Activated T-helper 17 cell treated with anti-CD3 and anti-CD28 coated beads, Interleukin-2, amount 50 U/mL, for 72 hours (primary cell): ENCODE measurements at regions not wholly inside any gene's neighbourhood (a gene's known extent, or its start where the extent isn't known, plus 50 kb on each side); places are given as distances from the start of the nearest gene placed in this dataset.
A peak's percentile ranks its signal among the peaks of the same experiment; 100 is the strongest.

Experiments used
- ATAC-seq: fragments of 150-1000 bp; cut with Tn5 transposase; replicated peaks from 2 replicates; pipeline ENCODE4 v1.10.0; 2021; ENCODE audit warnings: mild to moderate bottlenecking, moderate library complexity
- H3K27ac Mint-ChIP-seq: one replicate; pipeline ENCODE4 v1.8.0; 2022; ENCODE audit warnings: mixed read lengths
- H3K27me3 Mint-ChIP-seq: one replicate; pipeline ENCODE4 v1.8.0; 2022; ENCODE audit warnings: mixed read lengths
- H3K36me3 Mint-ChIP-seq: one replicate; pipeline ENCODE4 v1.8.0; 2022; ENCODE audit warnings: low read depth, mild to moderate bottlenecking, mixed read lengths
- H3K4me1 Mint-ChIP-seq: one replicate; pipeline ENCODE4 v1.8.0; 2022; ENCODE audit warnings: mixed read lengths
- H3K4me3 Mint-ChIP-seq: one replicate; pipeline ENCODE4 v1.8.0; 2022; ENCODE audit warnings: mild to moderate bottlenecking, mixed read lengths
- H3K9me3 Mint-ChIP-seq: one replicate; pipeline ENCODE4 v1.8.0; 2022; ENCODE audit warnings: mixed read lengths

DNA sequence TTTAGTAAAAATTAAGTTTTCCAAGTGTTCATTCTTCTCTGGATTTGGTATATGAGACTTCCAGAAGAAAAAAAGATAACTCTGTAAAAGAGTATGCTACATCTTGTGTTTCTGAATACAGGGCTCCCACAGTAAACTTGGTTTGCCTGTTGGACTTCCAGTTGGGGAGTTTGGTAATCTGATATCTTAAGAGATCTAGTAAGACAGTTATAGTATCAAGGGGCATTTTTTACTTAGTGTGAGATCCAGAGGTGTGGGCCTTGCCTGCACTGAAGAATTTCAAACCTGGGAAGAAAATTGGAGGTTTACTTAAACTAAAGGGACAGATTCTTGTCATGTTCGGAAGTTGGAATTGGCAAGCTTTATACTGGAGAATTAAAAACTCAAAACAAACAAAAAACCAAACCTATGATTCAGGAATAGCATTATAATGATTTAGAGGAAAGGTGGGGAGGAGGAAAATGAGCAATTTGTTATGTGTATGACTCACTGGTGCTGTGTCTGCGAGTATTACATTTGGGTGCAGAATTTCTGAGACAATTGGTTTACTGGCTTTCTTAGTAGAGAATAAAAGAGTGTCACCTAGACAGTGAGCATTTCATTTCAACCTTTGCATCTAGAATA, 58.9 kb upstream of the ULK4 start:
- no peaks in the 10 kb centered on the region for H3K36me3 Mint-ChIP-seq
- peaks cover 34% of the 10 kb centered on the region for H3K4me1 Mint-ChIP-seq
- no peaks in the 10 kb centered on the region for H3K9me3 Mint-ChIP-seq
- no peaks in the 10 kb centered on the region for H3K27me3 Mint-ChIP-seq
- peak overlapping the region; percentile 11 for H3K4me3 Mint-ChIP-seq
- peak; percentile 77 for ATAC-seq
- peak overlapping the region; percentile 60 for H3K27ac Mint-ChIP-seq

DNA sequence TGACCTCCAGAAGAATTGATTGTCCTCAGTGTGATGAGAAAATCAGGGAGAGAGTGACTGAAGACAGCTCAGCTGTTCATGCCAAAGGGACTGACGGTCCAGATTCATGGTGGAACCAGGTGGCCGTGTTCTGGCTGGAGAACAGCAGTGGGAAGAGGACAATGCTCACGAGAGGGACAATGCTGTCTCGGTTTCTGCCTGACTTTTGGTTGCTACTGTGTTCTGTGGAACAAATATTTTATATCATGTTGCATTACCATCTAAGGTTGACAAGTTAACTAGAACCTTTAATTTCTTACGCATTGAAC, 58.0 kb upstream of the ULK4 start:
- Mint-ChIP-seq H3K27me3 (no peaks in the 10 kb centered on the region), H3K4me1 (peaks cover 34% of the 10 kb centered on the region), H3K9me3 (no peaks in the 10 kb centered on the region), H3K36me3 (peaks cover 5% of the 10 kb centered on the region), H3K4me3 (no peak overlapping the region), H3K27ac (no peak overlapping the region)
- no peak for ATAC-seq

DNA sequence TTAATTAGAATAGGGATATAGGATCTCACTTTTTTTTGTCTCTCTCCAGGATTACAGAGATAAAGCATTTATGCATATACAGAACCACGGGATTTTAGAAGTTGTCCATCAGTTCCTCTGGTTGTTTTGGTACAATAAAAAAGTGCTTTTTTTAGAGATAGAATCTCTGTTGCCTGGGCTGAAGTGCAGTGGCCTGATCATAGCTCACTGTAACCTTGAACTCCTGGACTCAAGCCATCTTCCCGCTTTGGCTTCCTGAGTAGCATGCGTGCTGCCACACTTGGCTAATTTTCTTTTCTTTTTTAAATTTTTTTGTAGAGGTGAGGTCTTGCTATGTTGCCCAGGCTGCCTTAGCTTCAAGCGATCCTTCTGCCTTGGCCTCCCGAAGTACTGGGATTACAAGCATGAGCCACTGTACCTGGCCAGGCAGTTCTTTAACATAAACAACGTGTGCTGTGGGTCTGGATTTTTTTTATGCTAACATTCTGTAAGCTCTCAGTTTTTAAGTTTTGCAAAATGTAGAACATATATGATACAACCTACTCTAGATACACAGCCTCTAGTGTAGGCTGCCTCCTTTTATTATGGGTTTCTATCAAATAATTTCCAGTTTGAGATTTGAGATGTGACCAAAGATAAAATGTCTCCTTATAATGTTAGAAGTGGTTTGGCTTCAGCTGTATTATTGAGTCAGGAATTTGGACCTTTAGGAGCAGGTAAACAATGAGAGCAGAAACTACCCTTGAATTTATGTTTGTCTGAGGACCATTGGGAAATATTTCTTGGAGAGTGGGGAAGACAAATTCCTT, 57.4 kb upstream of the ULK4 start:
- no peaks in the 10 kb centered on the region for H3K9me3 Mint-ChIP-seq
- H3K4me3 Mint-ChIP-seq, result no peak overlapping the region
- peaks cover 37% of the 10 kb centered on the region for H3K4me1 Mint-ChIP-seq
- H3K36me3 Mint-ChIP-seq, result peaks cover 10% of the 10 kb centered on the region
- no peaks in the 10 kb centered on the region for H3K27me3 Mint-ChIP-seq
- ATAC-seq, result no peak
- H3K27ac Mint-ChIP-seq, result no peak overlapping the region

DNA sequence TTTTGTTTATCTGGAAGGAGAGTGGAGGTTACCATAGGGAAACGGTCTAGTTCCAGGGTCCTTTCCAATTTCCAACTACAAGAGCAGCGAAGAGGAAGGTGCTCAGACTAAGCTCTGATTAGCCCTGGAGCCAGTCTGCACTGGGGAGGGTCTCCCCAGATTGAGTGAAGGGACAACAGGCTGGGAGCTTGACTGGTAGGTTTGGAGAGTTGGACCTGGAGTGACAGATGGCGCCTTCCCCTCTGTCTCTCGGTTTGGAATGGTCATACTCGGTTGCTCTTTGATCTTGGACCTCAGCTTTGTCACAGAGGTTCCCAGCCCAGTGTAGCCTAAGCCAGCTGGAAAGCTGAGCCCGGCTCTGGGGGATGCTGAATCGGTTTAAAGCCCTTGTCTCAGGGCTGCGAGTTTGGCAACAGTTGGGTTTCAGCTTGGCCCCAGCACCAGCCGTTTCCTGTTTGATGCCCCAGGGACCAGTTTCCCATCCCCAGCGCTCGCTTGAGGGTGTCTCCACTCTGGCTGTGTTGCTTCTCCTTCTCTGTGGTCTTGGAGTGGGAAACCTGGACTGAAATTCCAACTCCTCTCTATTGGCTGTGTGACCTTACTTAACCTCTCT, 53.1 kb upstream of the ULK4 start:
- no peaks in the 10 kb centered on the region for H3K27me3 Mint-ChIP-seq
- no peaks in the 10 kb centered on the region for H3K9me3 Mint-ChIP-seq
- peak overlapping the region; percentile 94 for H3K4me3 Mint-ChIP-seq
- H3K27ac Mint-ChIP-seq, result peak overlapping the region; percentile 91
- ATAC-seq, result no peak
- H3K36me3 Mint-ChIP-seq, result peaks cover 16% of the 10 kb centered on the region
- H3K4me1 Mint-ChIP-seq, result peaks cover 30% of the 10 kb centered on the region

DNA sequence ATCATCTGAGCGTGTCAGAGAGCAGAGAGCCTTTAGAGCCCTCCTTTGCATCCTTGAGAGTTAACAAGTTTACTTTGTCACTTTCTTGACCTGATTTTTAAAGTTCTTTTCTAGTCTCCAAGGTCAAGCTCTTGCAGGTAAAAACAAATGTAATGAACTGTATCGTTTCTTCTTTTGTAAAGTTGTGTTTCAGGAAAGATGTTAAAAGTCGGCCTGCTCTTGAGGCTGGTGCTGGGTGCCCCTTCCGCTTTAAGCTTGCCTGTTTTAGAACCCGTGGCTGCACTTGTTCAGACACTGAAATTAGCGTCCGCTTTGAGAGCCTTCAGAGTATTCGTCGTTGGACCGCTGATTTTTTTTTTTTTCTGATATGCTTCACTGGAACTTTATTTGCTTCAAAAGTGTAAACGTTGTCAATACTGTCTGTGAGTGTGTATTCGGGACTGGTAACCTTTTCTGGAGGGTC, 52.6 kb upstream of the ULK4 start:
- no peaks in the 10 kb centered on the region for H3K9me3 Mint-ChIP-seq
- H3K4me1 Mint-ChIP-seq, result peaks cover 26% of the 10 kb centered on the region
- H3K4me3 Mint-ChIP-seq, result peak overlapping the region; percentile 94
- ATAC-seq, result no peak
- H3K27me3 Mint-ChIP-seq, result no peaks in the 10 kb centered on the region
- peaks cover 16% of the 10 kb centered on the region for H3K36me3 Mint-ChIP-seq
- peak overlapping the region; percentile 91 for H3K27ac Mint-ChIP-seq

DNA sequence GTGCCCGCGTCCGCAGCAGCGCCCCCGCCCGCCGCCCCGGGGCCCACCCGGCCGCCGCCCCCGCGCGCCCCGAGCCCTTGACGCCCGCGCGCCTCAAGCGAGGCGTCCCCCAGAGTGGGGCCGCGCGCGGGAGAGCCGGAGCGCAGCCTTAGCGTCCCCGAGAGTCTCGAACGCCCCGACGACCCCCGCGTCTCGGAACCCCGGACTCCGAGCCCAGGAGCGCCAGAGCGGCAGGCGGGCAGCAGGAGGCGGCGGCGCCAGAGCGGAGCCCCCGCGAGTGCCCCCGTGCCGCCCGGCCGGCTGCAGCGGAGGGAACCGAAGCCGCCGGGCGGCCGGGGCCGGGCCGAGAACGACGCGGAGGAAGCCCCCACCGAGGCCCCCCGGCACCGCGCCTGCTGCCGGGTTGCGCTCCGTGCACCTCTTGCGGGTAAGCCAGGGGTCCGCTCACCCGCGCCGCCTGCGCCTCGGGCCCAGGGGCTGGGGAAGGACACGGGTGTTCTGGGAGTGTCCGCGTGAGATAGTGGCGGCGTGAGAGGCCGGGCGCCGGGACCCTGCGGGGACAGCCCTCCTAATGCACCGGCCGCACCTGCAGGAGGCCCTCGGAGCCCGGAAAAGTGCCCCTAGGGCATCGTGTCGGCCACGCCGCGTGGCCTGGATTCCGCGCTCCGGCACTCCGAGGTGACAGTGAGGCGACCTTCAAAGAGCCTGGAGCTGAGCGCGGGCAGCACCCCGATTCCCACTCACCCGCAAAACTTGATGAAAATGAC, 52.0 kb upstream of the ULK4 start:
- Mint-ChIP-seq H3K4me3 (peak overlapping the region; percentile 94), H3K27me3 (no peaks in the 10 kb centered on the region), H3K4me1 (peaks cover 26% of the 10 kb centered on the region), H3K36me3 (peaks cover 16% of the 10 kb centered on the region), H3K9me3 (no peaks in the 10 kb centered on the region), H3K27ac (peak overlapping the region; percentile 91)
- peak; percentile 12 for ATAC-seq

DNA sequence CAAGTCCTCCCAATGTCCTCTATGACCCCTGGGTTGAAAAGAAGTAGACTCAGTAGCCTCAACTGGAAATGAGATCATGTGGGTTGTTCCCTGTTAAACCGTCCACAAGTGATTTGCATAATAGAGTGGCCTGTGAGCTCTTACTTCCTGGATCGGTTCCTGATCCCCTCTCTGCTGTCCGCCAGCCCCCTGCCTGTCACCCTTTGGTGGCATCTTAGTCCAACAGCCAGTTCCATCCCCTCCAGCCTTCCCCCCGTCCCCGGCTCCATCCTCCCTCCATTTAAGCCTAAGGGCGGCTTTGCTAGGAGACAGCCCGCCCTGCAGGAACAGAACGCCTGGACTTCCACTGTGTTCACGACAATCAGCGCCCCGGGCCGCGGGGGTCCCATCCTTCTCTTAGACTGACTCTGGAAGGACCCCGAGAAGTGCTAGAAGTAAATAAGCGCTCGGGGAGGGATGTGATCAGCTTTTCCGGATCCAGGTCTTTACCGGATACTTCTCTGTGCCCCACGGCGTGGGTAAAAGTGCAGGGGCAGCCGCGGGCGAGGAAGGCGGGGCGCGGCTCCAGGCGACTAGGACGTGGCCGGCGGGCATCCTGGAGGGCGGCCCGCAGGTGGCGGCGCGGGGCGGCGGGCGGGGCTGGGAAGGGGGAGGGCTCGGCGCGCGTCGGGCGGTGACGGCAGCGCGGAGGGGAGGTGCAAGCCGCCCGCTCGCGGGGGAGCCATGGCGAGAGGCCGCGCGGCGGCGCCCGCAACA, 51.2 kb upstream of the ULK4 start:
- H3K9me3 Mint-ChIP-seq, result no peaks in the 10 kb centered on the region
- peak overlapping the region; percentile 90 for H3K4me3 Mint-ChIP-seq
- peak; percentile 85 for ATAC-seq

DNA sequence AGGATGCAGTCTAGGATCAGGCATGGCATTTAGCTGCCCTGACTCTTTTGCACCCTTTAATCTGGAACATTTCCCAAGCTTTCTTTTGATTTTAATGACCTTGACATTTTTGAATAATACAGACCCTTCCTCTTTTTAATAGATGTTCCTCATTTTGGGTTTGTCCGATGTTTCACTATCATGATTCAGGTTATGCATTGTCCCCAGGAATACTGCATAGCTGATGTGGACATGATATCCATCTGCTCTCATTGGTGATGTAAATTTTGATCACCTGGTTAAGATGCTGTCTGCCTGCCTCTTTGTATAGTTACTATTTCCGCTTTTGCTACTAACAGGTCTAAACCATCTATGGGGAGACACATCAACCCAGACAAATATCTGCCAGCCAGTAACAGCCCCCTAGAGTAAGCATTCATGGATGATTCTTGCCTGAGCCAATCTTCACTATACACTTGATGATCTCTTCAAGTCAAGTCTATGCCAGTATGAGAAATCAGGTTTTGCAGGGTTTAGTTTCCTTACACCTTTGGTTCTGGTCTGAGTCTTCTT, 50.6 kb upstream of the ULK4 start:
- peak overlapping the region; percentile 90 for H3K4me3 Mint-ChIP-seq
- no peaks in the 10 kb centered on the region for H3K27me3 Mint-ChIP-seq
- H3K36me3 Mint-ChIP-seq, result peaks cover 16% of the 10 kb centered on the region
- H3K4me1 Mint-ChIP-seq, result peaks cover 26% of the 10 kb centered on the region
- no peaks in the 10 kb centered on the region for H3K9me3 Mint-ChIP-seq
- ATAC-seq, result no peak
- peak overlapping the region; percentile 95 for H3K27ac Mint-ChIP-seq

More for the DNA sequence above, 51.2 kb upstream of the ULK4 start:
- Mint-ChIP-seq H3K4me1 (peaks cover 26% of the 10 kb centered on the region), H3K27ac (peak overlapping the region; percentile 95), H3K27me3 (no peaks in the 10 kb centered on the region), H3K36me3 (peaks cover 16% of the 10 kb centered on the region)
